HG03521 (cell line): ENCODE measurements at regions not wholly inside any gene's neighbourhood (a gene's known extent, or its start where the extent isn't known, plus 50 kb on each side); places are given as distances from the start of the nearest gene placed in this dataset.

Experiments
- ATAC-seq: cut with Tn5 transposase; IDR thresholded peaks from one replicate; pipeline ENCODE4 v1.9.1; 2021; ENCODE audit warnings: mild to moderate bottlenecking, moderate library complexity; ENCODE audit not compliant: unreplicated experiment

DNA sequence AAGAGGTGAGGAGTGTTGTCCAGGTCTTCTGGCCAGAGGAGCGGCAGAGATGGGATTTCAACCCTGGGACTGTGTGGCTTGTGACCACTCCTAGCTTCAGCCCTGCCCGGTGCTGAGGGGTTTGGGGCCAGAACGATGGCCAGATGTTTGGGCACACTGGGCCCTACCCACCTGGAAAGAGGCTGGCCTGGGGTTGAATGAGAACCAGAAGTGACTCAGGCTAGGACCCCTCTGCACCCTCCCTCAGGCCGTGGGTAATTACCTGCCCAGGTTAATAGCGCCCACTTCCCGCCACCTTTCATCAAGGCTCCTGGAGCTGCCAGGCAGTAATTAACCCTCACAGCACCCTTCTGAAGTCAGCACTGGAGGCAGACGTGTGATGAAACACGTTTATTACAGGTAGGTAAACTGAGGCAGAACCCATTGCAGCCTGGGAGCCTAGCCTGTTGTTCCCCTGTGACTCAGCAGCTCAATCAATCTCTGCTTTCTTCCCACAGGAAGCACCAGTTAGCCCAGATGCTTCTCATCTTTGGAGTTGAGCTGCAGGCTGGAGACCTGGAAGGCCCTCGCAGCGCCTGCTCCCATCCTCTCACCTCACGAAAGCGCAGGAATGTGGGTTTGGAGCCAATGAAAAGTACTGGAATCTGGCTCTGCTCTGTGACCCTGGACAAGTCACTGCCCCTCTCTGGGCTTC is 120.8 kb downstream of the CEBPB start:
- ATAC-seq = no peak

GRCh38 chr20:50312002-50312681 is 121.5 kb downstream of the CEBPB start:
- no peak for ATAC-seq

DNA sequence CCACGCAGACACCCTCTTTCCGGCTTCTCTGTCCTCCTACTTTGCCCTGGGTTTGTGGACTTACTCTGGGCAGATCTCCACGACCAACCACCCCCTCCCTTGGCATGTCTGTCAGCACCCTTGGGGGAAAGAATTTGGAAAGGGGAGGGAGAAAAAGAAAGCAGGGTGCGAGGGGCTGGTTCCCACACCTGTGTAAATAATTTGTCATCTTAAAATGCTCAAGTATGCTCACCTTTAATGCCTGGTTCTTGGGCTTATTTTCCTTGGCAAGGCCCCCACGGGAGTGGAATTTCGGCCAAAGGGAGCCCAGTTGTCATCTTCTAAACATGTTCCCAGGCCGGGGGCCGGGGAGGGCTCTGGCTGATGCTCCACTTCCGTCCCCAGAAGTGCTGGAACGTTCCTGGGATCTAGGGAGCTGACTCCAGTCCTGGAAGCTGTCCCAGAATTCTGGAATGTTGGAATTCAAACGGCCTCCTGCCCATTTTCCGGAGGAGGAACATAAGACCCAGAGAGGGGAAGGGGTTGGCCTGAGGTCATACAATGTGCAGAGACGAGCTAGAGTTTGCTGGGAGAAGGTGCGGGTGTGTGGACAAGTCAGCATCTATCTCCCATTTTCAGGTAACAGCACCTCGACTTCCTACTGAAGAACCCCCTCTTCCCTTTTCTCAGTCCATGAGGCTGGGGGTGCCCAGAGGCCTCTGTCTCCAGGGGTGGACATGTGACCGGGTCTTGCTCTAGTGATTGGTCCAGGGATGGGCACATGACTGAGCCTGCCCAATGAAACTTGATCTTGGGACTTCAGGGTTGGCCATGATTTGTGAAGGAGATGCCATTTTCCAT is 122.3 kb downstream of the CEBPB start:
- no peak for ATAC-seq

DNA sequence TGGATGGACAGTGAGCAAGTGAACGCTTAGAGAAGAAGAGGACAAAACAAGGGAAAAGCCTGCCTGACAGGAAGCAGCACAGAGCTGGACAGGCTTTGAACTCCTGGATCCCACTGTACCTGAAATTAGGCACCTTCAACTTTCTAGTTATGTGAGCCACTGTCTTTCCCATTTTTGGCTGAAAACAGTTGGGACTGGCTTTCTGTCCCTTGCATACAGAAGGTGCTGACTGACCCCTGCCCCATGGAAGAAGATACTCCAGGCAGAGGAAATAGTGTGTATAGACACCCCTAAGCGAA is 122.8 kb downstream of the CEBPB start:
- ATAC-seq = no peak

GRCh38 chr20:50313827-50314677 is 123.4 kb downstream of the CEBPB start:
- no peak for ATAC-seq

DNA sequence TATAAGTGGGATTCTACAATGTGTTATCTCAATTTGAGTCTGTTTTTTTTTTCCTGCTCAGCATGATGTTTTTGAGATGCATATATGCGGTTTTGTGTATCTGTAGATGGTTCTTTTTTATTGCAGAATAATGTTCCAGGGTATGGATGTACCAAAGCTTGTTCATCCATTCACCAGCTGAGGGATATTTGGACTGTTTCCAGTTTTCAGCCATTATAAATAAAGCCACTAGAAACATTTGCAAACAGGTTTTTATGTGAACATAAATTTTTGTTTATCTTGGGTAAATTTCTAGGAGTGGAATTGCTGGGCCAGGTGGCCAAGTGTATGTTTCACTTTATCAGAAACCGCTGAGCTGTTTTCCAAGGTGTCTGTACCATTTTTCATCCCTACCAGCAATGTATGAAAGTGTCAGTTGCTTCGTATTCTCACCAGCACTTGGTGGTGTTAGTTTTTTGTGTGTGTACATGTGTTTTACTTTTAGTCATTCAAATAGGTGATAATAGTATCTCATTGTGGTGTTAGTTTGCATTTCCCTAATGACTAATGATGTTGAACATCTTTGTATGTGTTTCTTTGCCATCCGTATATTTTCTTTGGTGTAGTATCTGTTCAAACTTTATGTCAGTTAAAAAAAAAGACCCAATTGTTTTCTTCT is 124.2 kb downstream of the CEBPB start:
- no peak for ATAC-seq

GRCh38 chr20:50315586-50316551 is 125.2 kb downstream of the CEBPB start:
- no peak for ATAC-seq

DNA sequence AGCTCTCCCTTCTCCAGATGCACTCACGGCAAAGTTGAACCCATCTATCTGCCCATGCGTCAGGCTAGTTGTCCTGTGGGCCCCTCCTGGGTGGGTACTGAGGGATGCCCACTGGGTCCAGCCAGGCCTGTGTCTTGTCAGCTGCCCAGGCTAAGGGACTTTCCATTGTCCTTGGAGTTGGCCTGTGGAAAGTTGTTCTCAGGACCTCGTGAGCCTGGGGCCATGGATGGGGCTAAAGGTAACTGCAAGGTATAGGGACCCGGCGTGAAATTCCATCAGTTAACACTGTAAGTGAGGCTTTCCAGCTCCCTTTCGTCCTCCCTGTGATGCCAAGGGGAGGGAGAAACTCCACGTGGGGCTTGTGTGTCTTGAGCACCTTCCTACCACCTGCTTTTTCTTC is 126.5 kb downstream of the CEBPB start:
- ATAC-seq = no peak

- no peak for ATAC-seq
Measured at GRCh38 chr20:50317609-50318008, 127.0 kb downstream of the CEBPB start.

DNA sequence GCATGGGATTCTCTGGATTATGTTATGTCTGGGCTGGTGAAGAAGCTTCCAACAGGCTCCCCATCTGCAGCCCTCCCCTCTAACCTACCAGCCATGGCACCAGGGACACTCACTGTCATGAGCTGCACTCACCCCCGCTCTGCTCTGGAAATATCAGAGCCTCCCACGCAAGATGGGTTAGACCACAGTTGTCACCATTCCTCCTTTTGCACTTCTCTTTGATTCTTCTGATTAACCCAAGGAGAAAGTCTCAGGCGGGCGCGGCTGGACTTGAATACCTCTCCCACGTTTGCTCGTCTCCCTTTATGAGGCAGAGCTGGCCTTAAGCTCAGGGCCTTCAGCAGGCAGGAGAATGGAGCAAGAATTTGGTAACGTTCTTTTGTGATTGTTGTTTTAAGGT is 128.1 kb downstream of the CEBPB start:
- no peak for ATAC-seq

DNA sequence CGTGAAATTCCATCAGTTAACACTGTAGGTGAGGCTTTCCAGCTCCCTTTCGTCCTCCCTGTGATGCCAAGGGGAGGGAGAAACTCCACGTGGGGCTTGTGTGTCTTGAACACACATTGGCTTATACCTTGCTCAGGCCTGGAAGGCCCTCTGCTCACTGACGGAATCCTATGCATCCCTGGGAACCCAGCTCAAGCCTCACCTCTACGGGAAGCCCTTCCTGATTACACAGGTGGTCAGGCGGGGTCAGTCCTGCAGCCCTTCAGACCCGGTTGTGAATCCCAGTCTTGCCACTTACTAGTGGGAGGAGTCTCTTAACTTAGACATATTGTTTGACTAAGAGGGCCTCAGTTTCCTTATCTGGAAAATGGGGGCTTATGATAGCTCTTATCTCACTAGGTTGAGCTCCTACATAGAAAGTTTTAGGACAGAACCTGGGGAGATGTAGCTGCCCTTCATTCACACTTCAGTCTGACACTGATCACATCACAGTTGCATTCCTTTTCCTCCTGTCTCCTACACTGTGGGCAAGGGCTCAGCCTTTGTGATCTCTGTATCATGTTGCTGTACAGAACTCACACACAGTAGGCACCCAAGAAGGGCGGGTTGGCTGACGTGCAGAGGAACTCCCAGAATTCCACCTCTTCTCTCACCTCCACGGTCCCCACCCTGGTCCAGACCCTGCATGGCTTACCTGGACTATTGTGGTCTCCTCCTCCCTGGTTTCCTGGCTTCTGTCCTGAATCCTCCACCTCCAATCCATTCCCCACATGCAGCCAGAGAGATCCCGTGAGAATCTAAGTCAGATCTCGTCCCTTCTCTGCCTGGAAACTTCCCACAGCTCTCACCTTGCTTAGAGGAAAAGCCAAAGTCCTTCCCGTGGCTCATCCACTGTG is 129.6 kb downstream of the CEBPB start:
- ATAC-seq = no peak

GRCh38 chr20:50320901-50321796 is 130.5 kb downstream of the CEBPB start:
- no peak for ATAC-seq

DNA sequence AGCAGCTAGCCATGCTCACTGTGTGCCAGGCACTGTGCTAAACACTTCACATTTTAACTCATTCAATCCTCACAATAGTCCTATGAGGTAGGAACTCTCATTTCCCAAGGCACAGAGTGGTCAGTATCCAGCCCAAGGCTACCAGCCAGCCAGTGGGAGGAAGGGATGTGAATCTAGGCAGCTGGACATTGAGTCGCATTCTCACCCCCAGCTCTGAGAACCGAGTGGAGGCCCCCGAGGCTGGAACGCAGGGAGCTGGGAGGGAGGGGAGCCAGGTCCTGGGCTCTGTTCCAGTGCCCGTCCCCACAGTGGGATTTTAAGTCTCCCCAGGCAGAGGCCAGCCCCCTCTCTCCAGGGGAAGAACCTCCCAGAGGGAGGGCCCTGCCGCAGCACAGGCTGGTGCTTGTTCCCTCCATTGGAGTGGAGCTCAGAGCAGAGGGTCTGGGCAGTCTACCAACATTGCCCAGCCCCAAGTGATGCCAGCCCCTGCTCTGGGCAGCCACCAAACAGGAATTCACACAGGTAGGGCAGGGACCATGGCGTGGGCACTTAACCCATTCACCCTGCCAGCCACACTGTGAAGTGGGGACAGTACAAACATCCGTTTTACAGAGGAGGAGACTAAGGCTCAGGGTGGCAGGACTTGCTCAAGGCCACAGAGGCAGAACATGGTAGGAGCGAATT is 131.3 kb downstream of the CEBPB start:
- ATAC-seq = no peak

DNA sequence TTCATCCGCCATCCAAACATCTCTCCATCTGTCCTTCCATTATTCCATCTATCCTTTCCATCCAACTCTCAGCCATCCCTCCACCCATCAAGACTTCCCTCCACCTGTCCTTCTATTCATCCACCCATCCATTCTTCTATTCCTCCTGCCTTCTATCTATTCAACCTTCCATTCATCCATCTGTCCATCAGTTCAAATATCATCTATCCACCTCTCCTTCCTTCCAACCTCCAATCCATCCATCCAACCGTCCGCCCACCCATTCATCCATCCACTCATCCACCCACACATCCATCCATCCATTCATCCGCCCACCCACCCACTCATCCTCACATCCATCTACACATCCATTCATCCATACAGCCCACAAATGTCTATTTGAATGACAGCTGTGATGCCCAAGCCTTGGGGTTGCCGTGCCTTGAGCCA is 132.1 kb downstream of the CEBPB start:
- ATAC-seq = no peak

DNA sequence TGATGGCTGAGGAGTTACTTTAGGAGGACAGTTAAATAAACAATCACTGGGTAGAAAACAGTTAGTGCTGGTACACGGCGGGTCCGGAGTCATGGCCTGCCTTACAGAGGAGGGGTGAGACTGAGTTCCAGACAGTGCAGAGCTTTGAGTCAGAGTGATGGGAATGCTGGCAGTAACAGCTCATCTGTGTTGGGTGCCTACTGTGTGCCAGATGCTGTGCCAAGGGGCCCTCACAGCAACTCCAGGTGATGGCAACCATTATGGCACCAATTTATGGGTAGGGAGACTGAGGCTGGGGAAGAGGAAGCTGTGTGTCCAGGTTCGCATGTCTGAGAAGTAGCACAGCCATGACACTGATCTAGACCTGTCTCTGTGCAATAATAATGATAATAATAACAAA is 132.6 kb downstream of the CEBPB start:
- no peak for ATAC-seq

- no peak for ATAC-seq
Measured at GRCh38 chr20:50323777-50324775, 133.4 kb downstream of the CEBPB start.
